ENCODE measurements at regions not wholly inside any gene's neighbourhood (a gene's known extent, or its start where the extent isn't known, plus 50 kb on each side); places are given as distances from the start of the nearest gene placed in this dataset.

- Histone ChIP-seq H3K4me1 (ENCODE audit: insufficient read depth, low read length, poor library complexity, severe bottlenecking) (no peaks in the 10 kb centered on the region), H3K9me2 (replicated peaks; ENCODE audit: low read depth, low read length) (no peaks in the 10 kb centered on the region), H3K9me3 (ENCODE audit: insufficient read depth, low read depth, low read length) (no peaks in the 10 kb centered on the region), H3K4me2 (ENCODE audit: low read depth, low read length, poor library complexity, severe bottlenecking) (no peak overlapping the region), H3K4me3 (ENCODE audit: low read length, poor library complexity, severe bottlenecking) (no peak overlapping the region), H3F3A (ENCODE audit: low read depth) (no peaks in the 10 kb centered on the region), H3K36me3 (ENCODE audit: insufficient read depth, low read length) (no peaks in the 10 kb centered on the region), H3K9ac (ENCODE audit: low read depth, low read length, poor library complexity, severe bottlenecking) (no peak overlapping the region), H3K79me2 (ENCODE audit: insufficient read depth, low read length) (no peaks in the 10 kb centered on the region), H2AFZ (ENCODE audit: low read length) (no peak overlapping the region), H3K27me3 (ENCODE audit: insufficient read depth, low read length, poor library complexity, severe bottlenecking) (no peaks in the 10 kb centered on the region), H4K20me1 (ENCODE audit: insufficient read depth, low read length, poor library complexity, severe bottlenecking) (no peaks in the 10 kb centered on the region)
- TF ChIP-seq EZH2phosphoT487 (IDR thresholded peaks at IDR 0.05; ENCODE audit: borderline replicate concordance) = no peak
Observed at GRCh38 chr1:217948741-217949140, 317.6 kb downstream of the SPATA17 start.

DNA sequence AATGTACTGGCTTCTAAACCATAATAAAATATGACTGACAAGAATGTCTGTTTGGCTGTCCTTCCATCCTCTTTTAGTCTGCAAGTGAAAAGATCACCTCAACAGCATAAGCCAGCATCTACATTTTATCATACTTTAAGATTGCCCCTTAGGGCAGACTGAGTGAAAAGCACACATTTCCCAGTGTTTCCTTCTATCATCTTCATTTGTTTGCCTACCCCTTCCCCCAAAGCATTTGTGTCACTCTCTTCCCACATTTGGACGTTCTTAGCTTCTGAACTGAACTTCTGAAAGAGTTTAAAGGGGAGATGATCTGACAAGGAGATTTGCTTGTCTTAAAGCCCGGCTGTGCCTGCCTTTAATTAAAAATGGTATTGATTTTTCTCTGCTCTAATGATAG lies 322.2 kb downstream of the SPATA17 start:
- Histone ChIP-seq H3K4me1 (ENCODE audit: insufficient read depth, low read length, poor library complexity, severe bottlenecking) (no peaks in the 10 kb centered on the region), H3K36me3 (ENCODE audit: insufficient read depth, low read length) (no peaks in the 10 kb centered on the region), H3K79me2 (ENCODE audit: insufficient read depth, low read length) (no peaks in the 10 kb centered on the region), H3F3A (ENCODE audit: low read depth) (no peaks in the 10 kb centered on the region), H3K9me2 (replicated peaks; ENCODE audit: low read depth, low read length) (no peaks in the 10 kb centered on the region), H4K20me1 (ENCODE audit: insufficient read depth, low read length, poor library complexity, severe bottlenecking) (no peaks in the 10 kb centered on the region), H3K9ac (ENCODE audit: low read depth, low read length, poor library complexity, severe bottlenecking) (no peak overlapping the region), H3K27me3 (ENCODE audit: insufficient read depth, low read length, poor library complexity, severe bottlenecking) (no peaks in the 10 kb centered on the region), H3K4me3 (ENCODE audit: low read length, poor library complexity, severe bottlenecking) (no peak overlapping the region), H2AFZ (ENCODE audit: low read length) (no peak overlapping the region), H3K4me2 (ENCODE audit: low read depth, low read length, poor library complexity, severe bottlenecking) (no peak overlapping the region), H3K9me3 (ENCODE audit: insufficient read depth, low read depth, low read length) (no peaks in the 10 kb centered on the region; the same call in 1 of the 2 replicates)
- TF ChIP-seq EZH2phosphoT487 (IDR thresholded peaks at IDR 0.05; ENCODE audit: borderline replicate concordance) = no peak
- TF ChIP-seq, protein P1, sequence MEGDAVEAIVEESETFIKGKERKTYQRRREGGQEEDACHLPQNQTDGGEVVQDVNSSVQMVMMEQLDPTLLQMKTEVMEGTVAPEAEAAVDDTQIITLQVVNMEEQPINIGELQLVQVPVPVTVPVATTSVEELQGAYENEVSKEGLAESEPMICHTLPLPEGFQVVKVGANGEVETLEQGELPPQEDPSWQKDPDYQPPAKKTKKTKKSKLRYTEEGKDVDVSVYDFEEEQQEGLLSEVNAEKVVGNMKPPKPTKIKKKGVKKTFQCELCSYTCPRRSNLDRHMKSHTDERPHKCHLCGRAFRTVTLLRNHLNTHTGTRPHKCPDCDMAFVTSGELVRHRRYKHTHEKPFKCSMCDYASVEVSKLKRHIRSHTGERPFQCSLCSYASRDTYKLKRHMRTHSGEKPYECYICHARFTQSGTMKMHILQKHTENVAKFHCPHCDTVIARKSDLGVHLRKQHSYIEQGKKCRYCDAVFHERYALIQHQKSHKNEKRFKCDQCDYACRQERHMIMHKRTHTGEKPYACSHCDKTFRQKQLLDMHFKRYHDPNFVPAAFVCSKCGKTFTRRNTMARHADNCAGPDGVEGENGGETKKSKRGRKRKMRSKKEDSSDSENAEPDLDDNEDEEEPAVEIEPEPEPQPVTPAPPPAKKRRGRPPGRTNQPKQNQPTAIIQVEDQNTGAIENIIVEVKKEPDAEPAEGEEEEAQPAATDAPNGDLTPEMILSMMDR (conservative IDR thresholded peaks at IDR 0.05; ENCODE audit: low read length) = no peak

GRCh38 chr1:217953922-217954321 lies 322.8 kb downstream of the SPATA17 start:
- no peak overlapping the region for H2AFZ ChIP-seq (ENCODE audit: low read length)
- no peak overlapping the region for H3K4me3 ChIP-seq (ENCODE audit: low read length, poor library complexity, severe bottlenecking)
- H3F3A ChIP-seq (ENCODE audit: low read depth) = no peaks in the 10 kb centered on the region
- no peak overlapping the region for H3K4me2 ChIP-seq (ENCODE audit: low read depth, low read length, poor library complexity, severe bottlenecking)
- no peak for TF ChIP-seq EZH2phosphoT487 (IDR thresholded peaks at IDR 0.05; ENCODE audit: borderline replicate concordance)
- TF ChIP-seq, protein P1 (conservative IDR thresholded peaks at IDR 0.05; ENCODE audit: low read length) = no peak
- no peaks in the 10 kb centered on the region for H3K9me2 ChIP-seq (replicated peaks; ENCODE audit: low read depth, low read length)
- H3K36me3 ChIP-seq (ENCODE audit: insufficient read depth, low read length) = no peaks in the 10 kb centered on the region
- H3K9me3 ChIP-seq (ENCODE audit: insufficient read depth, low read depth, low read length) = no peaks in the 10 kb centered on the region; the same call in 1 of the 2 replicates
- H4K20me1 ChIP-seq (ENCODE audit: insufficient read depth, low read length, poor library complexity, severe bottlenecking) = no peaks in the 10 kb centered on the region
- H3K4me1 ChIP-seq (ENCODE audit: insufficient read depth, low read length, poor library complexity, severe bottlenecking) = no peaks in the 10 kb centered on the region
- H3K79me2 ChIP-seq (ENCODE audit: insufficient read depth, low read length) = no peaks in the 10 kb centered on the region
- H3K27me3 ChIP-seq (ENCODE audit: insufficient read depth, low read length, poor library complexity, severe bottlenecking) = no peaks in the 10 kb centered on the region
- no peak overlapping the region for H3K9ac ChIP-seq (ENCODE audit: low read depth, low read length, poor library complexity, severe bottlenecking)

DNA sequence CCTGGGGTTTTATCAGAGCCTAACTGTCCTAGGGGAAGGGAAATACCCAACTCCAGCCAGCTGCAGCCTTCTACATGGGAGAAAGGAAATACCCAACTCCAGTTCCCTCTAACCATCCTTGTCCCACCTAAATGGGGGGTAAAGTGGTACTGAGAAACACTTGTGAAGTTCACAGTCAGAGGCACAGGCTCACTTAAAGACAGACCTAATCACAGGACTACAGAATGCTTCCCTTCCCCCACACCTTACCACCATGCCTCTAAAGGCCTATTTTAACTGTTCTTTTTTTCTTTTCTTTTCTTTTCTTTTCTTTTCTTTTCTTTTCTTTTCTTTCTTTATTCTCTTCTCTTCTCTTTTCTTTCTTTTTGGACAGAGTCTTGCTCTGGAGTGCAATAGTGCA lies 324.6 kb downstream of the SPATA17 start:
- no peaks in the 10 kb centered on the region for H3K36me3 ChIP-seq (ENCODE audit: insufficient read depth, low read length)
- no peak overlapping the region for H3K9ac ChIP-seq (ENCODE audit: low read depth, low read length, poor library complexity, severe bottlenecking)
- no peak overlapping the region for H3K4me3 ChIP-seq (ENCODE audit: low read length, poor library complexity, severe bottlenecking)
- no peaks in the 10 kb centered on the region for H3K79me2 ChIP-seq (ENCODE audit: insufficient read depth, low read length)
- TF ChIP-seq, protein P1 (conservative IDR thresholded peaks at IDR 0.05; ENCODE audit: low read length) = no peak
- no peak for TF ChIP-seq EZH2phosphoT487 (IDR thresholded peaks at IDR 0.05; ENCODE audit: borderline replicate concordance)
- no peaks in the 10 kb centered on the region for H3F3A ChIP-seq (ENCODE audit: low read depth)
- no peaks in the 10 kb centered on the region for H3K9me2 ChIP-seq (replicated peaks; ENCODE audit: low read depth, low read length)
- H3K4me2 ChIP-seq (ENCODE audit: low read depth, low read length, poor library complexity, severe bottlenecking) = no peak overlapping the region
- no peaks in the 10 kb centered on the region for H4K20me1 ChIP-seq (ENCODE audit: insufficient read depth, low read length, poor library complexity, severe bottlenecking)
- no peak overlapping the region for H2AFZ ChIP-seq (ENCODE audit: low read length)
- no peaks in the 10 kb centered on the region for H3K27me3 ChIP-seq (ENCODE audit: insufficient read depth, low read length, poor library complexity, severe bottlenecking)
- no peaks in the 10 kb centered on the region for H3K4me1 ChIP-seq (ENCODE audit: insufficient read depth, low read length, poor library complexity, severe bottlenecking)
- H3K9me3 ChIP-seq (ENCODE audit: insufficient read depth, low read depth, low read length) = no peaks in the 10 kb centered on the region; the same call in 1 of the 2 replicates

All from Loucy (cell line).